GM12892 (cell line): ENCODE measurements at regions not wholly inside any gene's neighbourhood (a gene's known extent, or its start where the extent isn't known, plus 50 kb on each side); places are given as distances from the start of the nearest gene placed in this dataset.
"Not testable (repeated sequence)": the region's sequence is repeated elsewhere in the genome, so short reads cannot be mapped to it uniquely, and the experiment has no call there.

ENCODE experiments used
- DNase-seq: peaks from one replicate; pipeline ENCODE4 v3.0.0; 2011; ENCODE audit not compliant: insufficient read length
- FAIRE-seq: peaks from 2 replicates; lab custom pipeline; 2011; peaks lifted over from hg19 to GRCh38; lab: Jason Lieb, UNC
- POLR2A ChIP-seq: IDR thresholded peaks from 2 replicates; pipeline ENCODE4 v1.6.1; 2011; ENCODE audit warnings: low read depth, low read length, control low read depth
- POLR2AphosphoS5 ChIP-seq: IDR thresholded peaks from 2 replicates; pipeline ENCODE4 v1.6.1; 2011; ENCODE audit warnings: low read depth, low read length, control low read depth
- TAF1 ChIP-seq: IDR thresholded peaks from 2 replicates; pipeline ENCODE4 v1.6.1; 2011; ENCODE audit warnings: low read depth, mild to moderate bottlenecking, control low read depth, low read length, borderline replicate concordance

DNA sequence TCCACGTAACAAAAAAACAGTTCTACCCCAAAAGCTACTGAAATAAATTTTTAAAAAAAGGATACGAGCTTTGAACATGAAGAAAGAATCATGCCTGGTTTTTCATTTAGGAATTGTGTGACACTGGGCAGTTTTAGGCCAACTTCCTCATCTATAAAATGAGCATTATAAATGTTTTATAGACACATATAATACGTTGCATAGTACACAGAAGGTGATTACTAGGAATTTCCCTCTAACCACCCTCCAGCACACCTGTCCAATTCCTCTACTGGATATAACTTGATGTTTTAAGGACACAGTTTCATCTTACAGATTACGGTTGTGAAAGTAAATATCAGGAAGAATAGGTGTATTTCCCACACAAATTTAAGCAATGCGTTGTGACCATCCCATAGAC is 85.5 kb upstream of the IQCM start:
- TF ChIP-seq POLR2A (no peak), TAF1 (no peak), POLR2AphosphoS5 (no peak)
- no peak for FAIRE-seq
- no peak for DNase-seq

DNA sequence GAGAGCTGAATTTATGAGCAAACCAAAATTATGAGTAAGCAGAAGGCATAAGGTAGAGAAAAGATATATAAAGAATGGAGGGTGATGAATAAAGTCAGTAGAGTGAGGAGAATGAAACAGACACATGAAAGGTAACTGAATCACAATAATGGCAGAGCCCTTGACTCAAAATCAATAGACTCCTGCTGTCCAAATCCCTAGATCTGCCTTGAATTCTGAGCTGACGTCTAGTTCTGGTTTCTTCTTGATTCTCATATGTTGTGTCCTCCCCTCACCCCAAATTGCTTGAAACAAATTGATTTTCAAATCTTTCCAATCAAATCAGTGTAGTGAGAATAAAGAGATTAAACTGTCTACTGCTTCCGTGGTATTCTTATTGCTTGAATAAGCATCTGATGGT is 86.6 kb upstream of the IQCM start:
- no peak for FAIRE-seq
- DNase-seq: no peak

DNA sequence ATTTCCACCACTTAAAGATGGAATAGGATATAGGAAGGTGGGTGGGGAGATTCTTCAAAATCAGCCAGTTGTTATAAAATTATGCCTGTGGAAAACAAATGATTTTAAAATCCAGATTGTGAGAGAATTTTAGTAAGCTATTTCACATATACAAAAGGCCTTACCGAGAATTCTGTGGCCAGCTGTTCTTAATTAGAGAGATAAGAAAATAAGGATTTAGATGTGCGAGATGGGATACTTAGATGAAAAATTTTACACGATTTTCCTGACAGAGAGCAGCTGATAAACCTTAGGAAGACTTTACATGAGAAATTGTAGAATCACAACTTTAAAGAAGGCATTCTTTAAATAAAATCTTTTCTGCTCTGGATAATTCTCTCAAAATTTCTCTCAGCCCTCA is 94.5 kb upstream of the IQCM start:
- DNase-seq (no peak), FAIRE-seq (no peak)
- TF ChIP-seq POLR2A (no peak), POLR2AphosphoS5 (no peak), TAF1 (no peak)

More for the DNA sequence above, 86.6 kb upstream of the IQCM start:
- TF ChIP-seq POLR2A: no peak
- no peak for TF ChIP-seq TAF1
- no peak for TF ChIP-seq POLR2AphosphoS5

DNA sequence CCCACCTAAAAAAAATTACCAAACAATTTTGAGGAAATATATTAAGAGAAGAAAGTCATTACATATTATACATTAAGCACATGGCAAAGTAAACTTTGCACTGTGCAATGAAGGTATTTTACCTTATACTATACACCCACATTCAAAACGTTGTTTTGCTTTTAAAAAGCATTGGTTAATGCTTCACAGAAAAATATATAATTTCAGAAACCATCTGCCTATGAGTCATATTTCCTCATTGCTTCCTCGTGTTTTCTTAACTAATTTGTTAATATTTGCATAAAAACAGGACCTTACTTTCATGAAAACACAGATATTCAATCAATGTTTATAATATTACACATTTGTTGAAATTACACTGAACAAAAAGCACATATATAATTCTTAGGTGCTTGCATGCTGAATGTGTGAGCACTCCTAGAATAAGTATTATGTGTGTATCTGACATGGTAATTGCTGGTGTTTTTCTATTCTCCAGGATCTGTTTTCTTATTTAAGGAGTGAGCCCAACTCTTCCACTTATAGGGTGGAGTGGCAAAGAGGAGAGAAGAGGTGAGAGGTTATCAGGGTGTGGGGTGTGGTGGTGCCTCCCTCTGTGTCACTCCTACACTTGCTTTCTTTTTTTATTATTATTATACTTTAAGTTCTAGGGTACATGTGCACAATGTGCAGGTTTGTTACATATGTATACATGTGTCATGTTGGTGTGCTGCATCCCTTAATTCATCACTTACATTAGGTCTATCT is 95.1 kb upstream of the IQCM start:
- TF ChIP-seq POLR2A: no peak
- no peak for TF ChIP-seq TAF1
- TF ChIP-seq POLR2AphosphoS5: no peak
- DNase-seq: no peak
- FAIRE-seq: no peak

DNA sequence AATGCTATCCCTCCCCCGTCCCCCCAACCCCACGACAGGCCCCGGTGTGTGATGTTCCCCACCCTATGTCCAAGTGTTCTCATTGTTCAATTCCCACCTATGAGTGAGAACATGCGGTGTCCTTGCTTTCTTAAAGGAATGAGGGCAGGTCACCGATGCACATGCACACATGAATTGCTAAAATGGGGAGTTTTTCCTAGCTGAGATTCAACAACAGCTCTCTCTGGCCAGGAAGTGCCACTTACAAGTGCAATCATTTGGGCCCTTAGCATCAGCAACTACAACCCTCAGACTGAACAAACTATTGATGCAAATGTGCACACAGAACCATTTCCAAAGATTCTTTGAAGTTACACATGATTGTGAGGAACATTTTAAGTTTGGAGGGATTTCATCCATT is 95.7 kb upstream of the IQCM start:
- TF ChIP-seq POLR2A: no peak
- TF ChIP-seq TAF1: no peak
- TF ChIP-seq POLR2AphosphoS5: no peak

DNA sequence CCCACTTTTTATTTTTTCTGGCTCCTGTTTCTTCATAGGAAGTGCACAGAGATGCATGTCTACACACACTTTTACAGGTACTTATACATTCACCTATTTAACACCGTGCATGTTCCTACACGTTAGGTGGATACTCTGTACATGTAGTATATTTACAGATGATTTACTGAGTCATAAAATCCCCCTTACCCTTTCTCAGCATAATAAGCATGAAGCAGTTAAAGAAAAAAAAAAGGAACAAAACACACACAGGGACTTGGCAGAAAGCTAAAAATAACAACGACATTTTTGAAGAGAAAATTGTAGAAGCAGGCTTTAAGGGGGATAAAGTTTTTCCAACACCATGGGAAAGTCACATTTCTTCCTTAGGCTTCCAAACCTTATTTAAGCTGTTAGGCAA is 96.4 kb upstream of the IQCM start:
- DNase-seq: no peak
- no peak for TF ChIP-seq POLR2A
- FAIRE-seq: no peak

More for the DNA sequence above, 95.7 kb upstream of the IQCM start:
- DNase-seq: no peak
- no peak for FAIRE-seq

DNA sequence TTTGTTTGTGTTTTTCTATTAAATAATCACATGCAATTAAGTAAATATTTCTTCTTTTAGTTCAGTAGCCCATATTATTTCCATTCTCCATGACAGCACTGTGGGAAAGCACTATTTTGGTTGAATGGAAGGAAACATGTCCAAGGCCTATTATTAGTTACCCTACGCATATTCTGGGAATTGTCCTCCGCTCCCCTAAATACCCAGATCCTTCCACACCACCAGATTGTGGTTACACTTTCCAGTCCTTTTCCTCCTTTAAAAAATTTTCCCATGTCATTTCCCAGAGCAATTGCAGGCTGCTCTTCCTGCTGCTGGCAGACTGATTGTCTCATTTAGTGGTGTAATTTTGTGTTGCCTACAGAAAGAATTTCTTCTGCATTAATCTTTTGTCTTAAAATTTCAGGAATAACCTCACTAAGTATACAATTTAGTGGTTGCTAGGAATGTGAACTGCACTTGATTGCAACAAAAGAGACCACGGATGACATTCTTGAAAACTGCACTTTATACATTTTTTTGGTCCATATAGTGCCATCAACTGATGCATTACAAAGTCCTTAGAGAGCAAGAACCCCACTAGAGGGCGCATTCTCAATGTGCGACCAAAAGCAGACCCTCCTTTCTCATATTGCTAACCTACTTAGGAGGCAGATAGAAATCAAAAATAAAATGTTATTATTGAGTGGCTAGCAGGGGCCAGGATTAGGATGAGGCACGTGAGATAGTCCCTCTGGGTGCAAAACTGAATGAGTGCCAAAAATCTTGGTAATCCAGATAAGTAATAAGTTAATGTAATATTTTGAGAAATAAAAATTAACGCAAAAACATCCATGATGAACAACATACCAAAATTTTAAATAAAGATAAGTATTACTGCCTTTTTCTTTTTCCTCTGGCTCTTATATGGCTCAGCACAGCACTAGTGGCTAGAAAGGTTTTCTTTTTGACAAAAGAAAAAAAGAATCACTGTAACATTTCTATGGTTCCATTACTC is 98.8 kb upstream of the IQCM start:
- FAIRE-seq: no peak
- peak; percentile 2 for DNase-seq
- no peak for TF ChIP-seq POLR2A
- TF ChIP-seq TAF1: no peak
- no peak for TF ChIP-seq POLR2AphosphoS5

DNA sequence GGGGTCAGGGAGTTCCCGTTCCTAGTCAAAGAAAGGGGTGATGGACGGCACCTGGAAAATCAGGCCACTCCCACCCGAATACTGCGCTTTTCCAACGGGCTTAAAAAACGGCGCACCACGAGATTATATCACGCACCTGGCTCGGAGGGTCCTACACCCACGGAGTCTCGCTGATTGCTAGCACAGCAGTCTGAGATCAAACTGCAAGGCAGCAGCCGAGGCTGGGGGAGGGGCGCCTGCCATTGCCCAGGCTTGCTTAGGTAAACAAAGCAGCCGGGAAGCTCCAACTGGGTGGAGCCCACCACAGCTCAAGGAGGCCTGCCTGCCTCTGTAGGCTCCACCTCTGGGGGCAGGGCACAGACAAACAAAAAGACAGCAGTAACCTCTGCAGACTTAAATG is 100.1 kb upstream of the IQCM start:
- not testable (repeated sequence) for DNase-seq, FAIRE-seq

DNA sequence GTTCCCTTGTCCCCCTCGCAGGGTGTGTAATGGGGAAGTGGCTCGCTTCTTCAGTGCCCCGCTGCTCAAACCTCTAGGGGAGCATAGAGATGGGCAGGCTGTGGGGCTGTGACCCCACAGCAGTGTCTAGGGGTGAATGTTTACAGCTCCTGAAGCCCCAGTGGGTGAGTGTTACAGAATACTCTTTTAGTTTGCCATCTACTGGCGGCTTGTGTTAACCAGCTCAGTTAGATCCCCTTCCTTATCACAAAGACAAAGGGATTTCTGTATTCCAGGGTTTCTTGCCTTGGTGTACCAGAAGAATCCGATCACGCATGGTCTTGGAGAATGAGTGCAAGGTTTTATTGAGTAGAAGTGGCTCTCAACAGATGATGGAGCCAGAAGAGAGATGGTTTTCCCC is 108.1 kb upstream of the IQCM start:
- FAIRE-seq (no peak), DNase-seq (no peak)
- no peak for TF ChIP-seq TAF1
- TF ChIP-seq POLR2AphosphoS5: no peak
- TF ChIP-seq POLR2A: no peak

DNA sequence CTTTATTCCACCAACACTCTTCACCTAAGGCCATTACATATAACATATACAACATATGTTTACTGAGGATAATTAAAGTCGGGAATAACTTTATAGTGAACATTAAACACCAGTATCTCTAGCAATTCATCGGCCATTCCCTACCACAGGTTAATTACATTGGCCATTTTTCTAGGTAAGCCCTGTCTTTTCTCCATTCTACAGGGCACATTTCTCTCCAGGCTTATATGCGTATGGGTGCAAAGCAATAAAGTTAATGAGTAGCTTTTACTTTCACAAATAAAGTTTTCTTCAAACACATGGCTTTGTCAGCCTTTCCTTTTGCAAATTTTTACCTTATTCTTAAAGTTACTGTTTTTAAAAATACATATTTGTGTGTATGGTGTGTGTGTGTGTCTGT is 111.9 kb upstream of the IQCM start:
- FAIRE-seq (no peak), DNase-seq (no peak)
- no peak for TF ChIP-seq POLR2AphosphoS5
- TF ChIP-seq POLR2A: no peak
- no peak for TF ChIP-seq TAF1

DNA sequence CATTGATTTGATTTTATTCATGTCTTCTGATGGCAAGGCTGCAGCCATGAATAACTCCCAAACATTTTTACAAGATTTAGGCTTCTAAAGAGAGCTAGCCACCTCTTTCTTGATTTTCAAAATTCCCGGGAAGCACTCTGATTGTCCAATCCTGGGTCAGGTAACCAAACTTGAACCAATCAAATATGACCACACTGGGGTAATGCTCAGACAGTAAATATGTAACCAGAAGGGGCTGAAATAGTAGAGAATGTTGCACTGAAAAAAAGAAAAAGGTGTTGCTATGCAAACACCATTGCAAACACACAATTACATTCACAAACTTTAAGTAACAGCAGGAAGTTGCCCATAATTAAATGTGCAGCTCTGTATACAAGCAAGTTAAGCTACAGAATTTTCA is 112.9 kb upstream of the IQCM start:
- TF ChIP-seq POLR2AphosphoS5: no peak
- TF ChIP-seq TAF1: no peak
- TF ChIP-seq POLR2A: no peak
- DNase-seq (no peak), FAIRE-seq (no peak)

DNA sequence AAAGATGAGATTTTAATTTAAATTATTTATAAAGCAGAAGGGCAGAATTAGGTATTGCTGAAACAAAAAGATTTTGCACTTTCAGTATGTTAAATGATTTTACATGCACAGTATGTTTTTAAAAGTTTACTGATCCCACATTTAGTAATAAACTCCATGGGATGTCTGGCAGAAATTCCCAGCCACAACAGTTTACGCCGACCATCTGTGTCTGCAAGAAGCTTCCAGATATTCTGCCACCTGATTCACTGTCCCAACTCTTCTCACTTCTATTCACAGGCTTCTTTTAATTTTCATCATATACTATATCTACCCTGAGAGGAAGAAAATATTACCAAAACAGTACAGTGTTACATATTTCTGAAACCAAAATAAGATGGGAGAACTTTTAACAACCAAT is 115.8 kb upstream of the IQCM start:
- no peak for TF ChIP-seq POLR2A
- TF ChIP-seq TAF1: no peak
- TF ChIP-seq POLR2AphosphoS5: no peak
- no peak for FAIRE-seq
- no peak for DNase-seq
